Spleen (tissue), 7 donors: ENCODE measurements at regions not wholly inside any gene's neighbourhood (a gene's known extent, or its start where the extent isn't known, plus 50 kb on each side); places are given as distances from the start of the nearest gene placed in this dataset.

Experiments
- CTCF ChIP-seq, 11 experiments: fragments of 200-600 bp in 7 of 11; fragments of 450-650 bp in 4 of 11; sonication (generic) in 4 of 11; IDR thresholded peaks in 8 of 11; conservative IDR thresholded peaks in 3 of 11; 1 replicate in 7 of 11; 2 replicates in 4 of 11; pipeline versions ENCODE4 v1.4.0 to v1.8.0; 2016 to 2021; ENCODE audit warnings: antibody characterized with exemption in 11 of 11, inconsistent platforms in 4 of 11, mild to moderate bottlenecking in 1 of 11
- POLR2AphosphoS5 ChIP-seq, 3 donors: sonication (generic); formaldehyde crosslinking; IDR thresholded peaks; one replicate each; pipeline ENCODE4 v1.5.1; 2017; ENCODE audit warnings: antibody characterized with exemption in 3 of 3
- donor health status: DM: no; HTN: no; CAD: no; lungs with moderate emphysema.
- donor health status: DM: no; HTN: no; CAD: no.
- donor health status: DM: no; HTN: no; CAD: no.

- TF ChIP-seq POLR2AphosphoS5 (IDR thresholded peaks at IDR 0.05) (no peak), CTCF (IDR thresholded peaks at IDR 0.05 in 8 of 11, conservative IDR thresholded peaks at IDR 0.05 in 3 of 11) (no peak)
These were observed 110.4 kb upstream of the EXOC2 start for GRCh38 chr6:803191-803977.
